ENCODE measurements at regions not wholly inside any gene's neighbourhood (a gene's known extent, or its start where the extent isn't known, plus 50 kb on each side); places are given as distances from the start of the nearest gene placed in this dataset.
A peak's percentile ranks its signal among the peaks of the same experiment; 100 is the strongest.

- DNase-seq (ENCODE audit: low read depth, low spot score) (peak; percentile 1), ATAC-seq (peak; percentile 61; the same call in 1 of the 2 replicates)
- ChIA-PET RAD21 (ENCODE audit: low non-redundant PET in 1 of 2, low total read pairs in 2 of 2, uncharacterized antibody in 2 of 2, unreplicated experiment in 2 of 2) (no interaction called here), POLR2A (no interaction called here), CTCF (interaction anchor here (0.9 to 1.2 kb wide), 4 partner anchors 10 to 400 kb away, joined by 3 to 5 read pairs (median 4); no protein-coding TSS in a partner anchor)
- Histone ChIP-seq H3K27ac (ENCODE audit: low read depth, low read length) (no peak overlapping the region), H3K4me2 (ENCODE audit: low read length) (no peak overlapping the region), H4K20me1 (ENCODE audit: insufficient read depth) (no peaks in the 10 kb centered on the region), H3K9ac (ENCODE audit: low read length) (no peak overlapping the region), H3K36me3 (ENCODE audit: control insufficient read depth in 1 of 2, insufficient read depth in 2 of 2, low read length in 2 of 2) (no peaks in the 10 kb centered on the region), H3K79me2 (ENCODE audit: insufficient read depth, low read length) (no peaks in the 10 kb centered on the region), H3K4me1 (ENCODE audit: control insufficient read depth in 1 of 2, insufficient read depth in 2 of 2, low read length in 2 of 2) (no peaks in the 10 kb centered on the region), H3K9me3 (ENCODE audit: control insufficient read depth in 1 of 2, insufficient read depth in 1 of 2, low read depth in 1 of 2, low read length in 2 of 2) (peaks cover 0 to 4% of the 10 kb centered on the region in 2 experiments; a peak in 1 of 4 replicates), H2AFZ (ENCODE audit: low read depth, low read length, poor library complexity, severe bottlenecking) (no peak overlapping the region), H3K9me2 (ENCODE audit: insufficient read depth) (no peaks in the 10 kb centered on the region), H3K27me3 (ENCODE audit: insufficient read depth, low read length) (no peaks in the 10 kb centered on the region), H3K4me3 (replicated peaks in 1 of 2; ENCODE audit: low read depth in 1 of 2, low read length in 2 of 2) (no peak overlapping the region)
- intact Hi-C loops (cut with micrococcal nuclease): loop anchor here (2.0 kb wide), 1 partner anchor 373 kb away; no protein-coding TSS in a partner anchor
- TF ChIP-seq RAD21 (IDR thresholded peaks at IDR 0.05; ENCODE audit: low read depth): peak; percentile 45
- TF ChIP-seq TCF7L2 (IDR thresholded peaks at IDR 0.05; ENCODE audit: borderline replicate concordance, extremely low read depth, insufficient read depth, insufficient read length): no peak
- TF ChIP-seq CTCF (IDR thresholded peaks at IDR 0.05 in 2 of 3, conservative IDR thresholded peaks at IDR 0.05 in 1 of 3; ENCODE audit: borderline replicate concordance in 1 of 3, insufficient read depth in 1 of 3, low read depth in 2 of 3, low read length in 2 of 3): peak in 2 of 3 experiments; percentile 11 to 24; a peak in 1 of 6 replicates
- no TSS peak for BruUV-seq (replicated peaks)
These were observed 196.8 kb upstream of the MBNL1 start for GRCh38 chr3:152071924-152072323.

GRCh38 chr3:152073267-152073666 is 195.5 kb upstream of the MBNL1 start:
- no peak overlapping the region for H3K4me3 ChIP-seq (replicated peaks in 1 of 2; ENCODE audit: low read depth in 1 of 2, low read length in 2 of 2)
- no peaks in the 10 kb centered on the region for H3K9me2 ChIP-seq (ENCODE audit: insufficient read depth)
- peaks cover 0 to 4% of the 10 kb centered on the region in 2 experiments; a peak in 1 of 4 replicates for H3K9me3 ChIP-seq (ENCODE audit: control insufficient read depth in 1 of 2, insufficient read depth in 1 of 2, low read depth in 1 of 2, low read length in 2 of 2)
- H3K9ac ChIP-seq (ENCODE audit: low read length): no peak overlapping the region
- no peaks in the 10 kb centered on the region for H4K20me1 ChIP-seq (ENCODE audit: insufficient read depth)
- H3K79me2 ChIP-seq (ENCODE audit: insufficient read depth, low read length): no peaks in the 10 kb centered on the region
- POLR2A ChIA-PET: no interaction called here
- H3K27me3 ChIP-seq (ENCODE audit: insufficient read depth, low read length): no peaks in the 10 kb centered on the region
- TF ChIP-seq RAD21 (IDR thresholded peaks at IDR 0.05; ENCODE audit: low read depth): peak; percentile 10; the same call in 1 of the 2 replicates
- TF ChIP-seq, protein P1, sequence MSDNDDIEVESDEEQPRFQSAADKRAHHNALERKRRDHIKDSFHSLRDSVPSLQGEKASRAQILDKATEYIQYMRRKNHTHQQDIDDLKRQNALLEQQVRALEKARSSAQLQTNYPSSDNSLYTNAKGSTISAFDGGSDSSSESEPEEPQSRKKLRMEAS (IDR thresholded peaks at IDR 0.05): no peak
- no peaks in the 10 kb centered on the region for H3K36me3 ChIP-seq (ENCODE audit: control insufficient read depth in 1 of 2, insufficient read depth in 2 of 2, low read length in 2 of 2)
- BruUV-seq (replicated peaks): no TSS peak
- no peak overlapping the region for H2AFZ ChIP-seq (ENCODE audit: low read depth, low read length, poor library complexity, severe bottlenecking)
- no peak overlapping the region for H3K27ac ChIP-seq (ENCODE audit: low read depth, low read length)
- no peaks in the 10 kb centered on the region for H3K4me1 ChIP-seq (ENCODE audit: control insufficient read depth in 1 of 2, insufficient read depth in 2 of 2, low read length in 2 of 2)
- ATAC-seq: no peak
- intact Hi-C loops (cut with micrococcal nuclease): loop anchor here (2.0 kb wide), 1 partner anchor 372 kb away; no protein-coding TSS in a partner anchor
- CTCF ChIA-PET: no interaction called here
- no peak for DNase-seq (ENCODE audit: low read depth, low spot score)
- RAD21 ChIA-PET (ENCODE audit: low non-redundant PET in 1 of 2, low total read pairs in 2 of 2, uncharacterized antibody in 2 of 2, unreplicated experiment in 2 of 2): no interaction called here
- H3K4me2 ChIP-seq (ENCODE audit: low read length): no peak overlapping the region

Measured in HCT116 (cell line).